IMR-90 (cell line): ENCODE measurements at regions not wholly inside any gene's neighbourhood (a gene's known extent, or its start where the extent isn't known, plus 50 kb on each side); places are given as distances from the start of the nearest gene placed in this dataset.
"Not testable (repeated sequence)": the region's sequence is repeated elsewhere in the genome, so short reads cannot be mapped to it uniquely, and the experiment has no call there.

Source experiments
- ATAC-seq: fragments of 200-7000 bp; cut with Tn5 transposase; 2 replicates; pipeline ENCODE4 v1.9.1; 2020; ENCODE audit warnings: low read depth, mild to moderate bottlenecking, moderate library complexity
- BruUV-seq: library from RNA; stranded (reverse); fragments of 400-500 nt; replicated peaks from 2 replicates; lab custom pipeline; 2021; lab: Mats Ljungman, UMichigan
- CTCF ChIA-PET: fragments of 300-600 bp; formaldehyde crosslinking; extraction: SDS; loops from one replicate; lab custom pipeline; 2021; ENCODE audit warnings: antibody characterized with exemption; lab: Yijun Ruan, JAX
- POLR2A ChIA-PET: fragments of 300-600 bp; sonication (Branson Sonifier 250); formaldehyde crosslinking; loops from one replicate; lab custom pipeline; 2022; ENCODE audit warnings: antibody characterized with exemption; ENCODE audit not compliant: unreplicated experiment; lab: Charles Lee
- DNase-seq: peaks from one replicate; pipeline ENCODE4 v3.0.0; 2013
- H2AFZ ChIP-seq: replicated peaks from 2 replicates; pipeline ENCODE3; 2013; ENCODE audit warnings: low read length, mild to moderate bottlenecking; ENCODE audit not compliant: poor library complexity
- H2AK5ac ChIP-seq: 2 replicates; pipeline ENCODE4 v1.6.1; 2013; ENCODE audit warnings: low read depth, low read length, inconsistent platforms
- H2AK9ac ChIP-seq: replicated peaks from 2 replicates; pipeline ENCODE3; 2013; ENCODE audit warnings: mild to moderate bottlenecking, low read depth, low read length, moderate library complexity; ENCODE audit not compliant: poor library complexity
- H2BK120ac ChIP-seq: 2 replicates; pipeline ENCODE4 v1.6.1; 2013; ENCODE audit warnings: low read depth, low read length, inconsistent platforms
- H2BK15ac ChIP-seq: 3 replicates; pipeline ENCODE4 v1.6.1; 2013; ENCODE audit warnings: low read depth, low read length, inconsistent platforms
- H2BK20ac ChIP-seq: 2 replicates; pipeline ENCODE4 v1.6.1; 2013; ENCODE audit warnings: low read depth, mild to moderate bottlenecking, inconsistent platforms, low read length, moderate library complexity
- H2BK5ac ChIP-seq: 2 replicates; pipeline ENCODE4 v1.6.1; 2013; ENCODE audit warnings: mild to moderate bottlenecking, low read depth, low read length, inconsistent platforms; ENCODE audit not compliant: poor library complexity, severe bottlenecking
- H3K14ac ChIP-seq: replicated peaks from 2 replicates; pipeline ENCODE4 v1.6.1; 2013; ENCODE audit warnings: low read depth, low read length, inconsistent platforms
- H3K18ac ChIP-seq: 2 replicates; pipeline ENCODE4 v1.6.1; 2013; ENCODE audit warnings: low read depth, low read length, control low read depth
- H3K23ac ChIP-seq: 2 replicates; pipeline ENCODE4 v1.6.1; 2013; ENCODE audit warnings: low read depth, low read length, inconsistent platforms
- H3K27ac ChIP-seq: 2 replicates; pipeline ENCODE4 v1.5.1; 2013; ENCODE audit warnings: mild to moderate bottlenecking, control low read depth, low read length; ENCODE audit not compliant: insufficient read depth
- H3K27me3 ChIP-seq: 2 replicates; pipeline ENCODE4 v1.6.1; 2013; ENCODE audit warnings: low read length; ENCODE audit not compliant: control insufficient read depth, insufficient read depth
- H3K36me3 ChIP-seq: 2 replicates; pipeline ENCODE4 v1.6.1; 2013; ENCODE audit warnings: low read length, mixed read lengths; ENCODE audit not compliant: control insufficient read depth, insufficient read depth
- H3K4ac ChIP-seq: 2 replicates; pipeline ENCODE4 v1.6.1; 2013; ENCODE audit warnings: low read depth, low read length, inconsistent platforms
- H3K4me1 ChIP-seq: 2 replicates; pipeline ENCODE4 v1.6.1; 2013; ENCODE audit warnings: low read length, mixed read lengths; ENCODE audit not compliant: control insufficient read depth, insufficient read depth
- H3K4me2 ChIP-seq: 2 replicates; pipeline ENCODE4 v1.6.1; 2013; ENCODE audit warnings: low read depth, mild to moderate bottlenecking, control low read depth, low read length, moderate library complexity
- H3K4me3 ChIP-seq: 2 replicates; pipeline ENCODE4 v1.5.1; 2013; ENCODE audit warnings: low read depth, mild to moderate bottlenecking, control low read depth, low read length, moderate library complexity; ENCODE audit not compliant: insufficient read depth
- H3K56ac ChIP-seq: 2 replicates; pipeline ENCODE4 v1.6.1; 2013; ENCODE audit warnings: low read length, inconsistent platforms; ENCODE audit not compliant: insufficient read depth; ENCODE audit errors: extremely low read depth
- H3K79me1 ChIP-seq, 2 experiments: 2 replicates each; pipeline ENCODE4 v1.6.1; 2013; ENCODE audit warnings: low read length in 2 of 2, inconsistent platforms in 1 of 2, low read depth in 1 of 2
- H3K9ac ChIP-seq: 2 replicates; pipeline ENCODE4 v1.6.1; 2013; ENCODE audit warnings: low read depth, low read length, control low read depth
- H3K9me1 ChIP-seq: 2 replicates; pipeline ENCODE4 v1.6.1; 2013; ENCODE audit warnings: low read length, inconsistent platforms; ENCODE audit not compliant: insufficient read depth
- H3K9me3 ChIP-seq: 2 replicates; pipeline ENCODE4 v1.6.1; 2013; ENCODE audit warnings: low read length; ENCODE audit not compliant: control insufficient read depth, insufficient read depth
- H4K20me1 ChIP-seq: 2 replicates; pipeline ENCODE4 v1.6.1; 2013; ENCODE audit warnings: low read length, inconsistent platforms; ENCODE audit not compliant: insufficient read depth
- H4K5ac ChIP-seq: 2 replicates; pipeline ENCODE4 v1.6.1; 2013; ENCODE audit warnings: mild to moderate bottlenecking, low read depth, low read length, control low read depth
- H4K8ac ChIP-seq, 2 experiments: 2 replicates each; pipeline ENCODE4 v1.6.1; 2013; ENCODE audit warnings: low read depth in 2 of 2, low read length in 2 of 2, control low read depth in 1 of 2, inconsistent platforms in 1 of 2
- H4K91ac ChIP-seq: 2 replicates; pipeline ENCODE4 v1.6.1; 2013; ENCODE audit warnings: low read depth, low read length, inconsistent platforms; ENCODE audit not compliant: insufficient read depth
- WGBS, 2 experiments: methylation state at CpG; one replicate each; pipeline versions ENCODE4 v1.1.5 to v1.1.7; 2013; ENCODE audit warnings: missing lambda C conversion rate in 2 of 2; ENCODE audit not compliant: insufficient read length in 1 of 2; ENCODE audit errors: extremely low coverage in 2 of 2; 5-methylcytosine and 5-hydroxymethylcytosine counted together
- dilution Hi-C: fragments of 300-500 bp; cut with HindIII; formaldehyde crosslinking; loops from one replicate; pipeline ENCODE4 v1.14.3; 2018; ENCODE audit warnings: low sequenced_read_pairs; ENCODE audit not compliant: unreplicated experiment
- in situ Hi-C: fragments of 300-500 bp; cut with MboI; formaldehyde crosslinking; loops from 3 replicates; pipeline ENCODE4 v1.14.3; 2019; ENCODE audit warnings: low sequenced_read_pairs, inconsistent platforms, mixed read lengths
- intact Hi-C: fragments of 100-400 bp; cut with micrococcal nuclease; formaldehyde crosslinking; loops from 2 replicates; pipeline ENCODE4 v1.10.0; 2022

DNA sequence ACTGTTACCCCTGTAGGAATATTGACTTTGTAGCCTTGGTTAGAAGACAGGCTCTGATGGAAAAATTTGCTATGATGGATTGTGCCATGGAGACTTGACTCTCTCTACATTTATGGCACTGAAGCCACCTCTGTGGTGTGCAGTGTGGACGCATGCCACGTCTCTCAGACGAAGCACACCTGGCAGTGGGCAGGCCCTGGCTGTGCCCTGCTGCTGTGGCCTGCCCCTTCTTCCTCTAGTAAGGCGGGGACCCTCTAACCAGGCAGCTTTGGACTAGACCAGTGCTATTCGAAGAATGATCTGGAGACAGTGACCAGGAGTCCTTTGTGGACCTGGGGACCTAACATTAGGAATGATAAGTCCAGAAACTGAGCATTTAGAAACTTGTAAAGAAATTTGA lies 773.5 kb upstream of the TPTE start:
- dilution Hi-C loops, H4K5ac ChIP-seq, H4K20me1 ChIP-seq, H4K8ac ChIP-seq, H2AFZ ChIP-seq, H3K23ac ChIP-seq, H2AK9ac ChIP-seq, H3K79me1 ChIP-seq, H2AK5ac ChIP-seq, H2BK15ac ChIP-seq, H3K9ac ChIP-seq, H3K4me2 ChIP-seq, POLR2A ChIA-PET, CTCF ChIA-PET, H4K91ac ChIP-seq, in situ Hi-C loops, BruUV-seq, H3K4me1 ChIP-seq, H3K4ac ChIP-seq, H2BK120ac ChIP-seq, H3K4me3 ChIP-seq, intact Hi-C loops, H3K14ac ChIP-seq, H3K56ac ChIP-seq, H2BK5ac ChIP-seq, H3K27ac ChIP-seq, H2BK20ac ChIP-seq, H3K27me3 ChIP-seq, H3K18ac ChIP-seq, H3K36me3 ChIP-seq, DNase-seq, ATAC-seq, H3K9me1 ChIP-seq: not testable (repeated sequence)
- 13% methylated on average over 1 of the region's 5 CpGs; no CpG with 5 or more reads in 1 of the 2 experiments for WGBS, 2 experiments
- peaks cover 39% of the 10 kb centered on the region for H3K9me3 ChIP-seq

GRCh38 chr21:9748451-9748850 lies 772.9 kb upstream of the TPTE start:
- intact Hi-C loops, ATAC-seq, dilution Hi-C loops, H2AFZ ChIP-seq, BruUV-seq, H3K9me1 ChIP-seq, H3K9ac ChIP-seq, H2AK5ac ChIP-seq, POLR2A ChIA-PET, H2BK15ac ChIP-seq, H3K36me3 ChIP-seq, H2AK9ac ChIP-seq, H4K20me1 ChIP-seq, CTCF ChIA-PET, H3K14ac ChIP-seq, H3K56ac ChIP-seq, H3K18ac ChIP-seq, H2BK20ac ChIP-seq, H2BK120ac ChIP-seq, H3K4ac ChIP-seq, H4K5ac ChIP-seq, H4K8ac ChIP-seq, H3K79me1 ChIP-seq, H3K4me2 ChIP-seq, H4K91ac ChIP-seq, H3K27ac ChIP-seq, in situ Hi-C loops, H2BK5ac ChIP-seq, H3K27me3 ChIP-seq, DNase-seq, H3K23ac ChIP-seq, H3K4me3 ChIP-seq, H3K4me1 ChIP-seq: not testable (repeated sequence)
- peaks cover 38% of the 10 kb centered on the region for H3K9me3 ChIP-seq
- WGBS, 2 experiments = 40% methylated on average over 2 of the region's 4 CpGs; no CpG with 5 or more reads in 1 of the 2 experiments
